NCI-H69 (cell line): ENCODE measurements at regions not wholly inside any gene's neighbourhood (a gene's known extent, or its start where the extent isn't known, plus 50 kb on each side); places are given as distances from the start of the nearest gene placed in this dataset.
"Not testable (repeated sequence)": the region's sequence is repeated elsewhere in the genome, so short reads cannot be mapped to it uniquely, and the experiment has no call there.

Experiments used
- DNase-seq: peaks from one replicate; lab custom pipeline; 2025; lab: John Stamatoyannopoulos, UW

GRCh38 chr5:167929841-167930240 is 361.6 kb upstream of the WWC1 start:
- no peak for DNase-seq

GRCh38 chr5:167934551-167934971 is 356.9 kb upstream of the WWC1 start:
- DNase-seq, result no peak

DNA sequence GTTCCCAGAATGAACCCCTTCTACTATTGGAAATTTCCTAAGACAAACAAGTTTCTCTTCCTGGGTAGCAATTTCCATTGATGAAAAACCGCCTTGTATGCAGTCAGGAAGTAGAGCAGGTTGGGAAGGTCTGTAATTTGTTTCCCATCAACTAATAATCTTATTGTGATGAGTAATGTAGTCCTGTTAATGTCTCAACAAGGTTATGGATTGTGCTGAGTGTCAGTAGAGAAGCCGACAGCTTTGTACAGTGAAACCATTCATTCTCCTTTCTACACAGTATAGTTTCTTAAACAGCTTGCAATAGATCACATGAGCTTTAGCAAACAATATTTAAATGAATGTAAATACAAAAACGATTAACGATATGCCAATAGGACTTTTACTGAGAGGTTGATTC is 355.4 kb upstream of the WWC1 start:
- DNase-seq, result peak; percentile 62

DNA sequence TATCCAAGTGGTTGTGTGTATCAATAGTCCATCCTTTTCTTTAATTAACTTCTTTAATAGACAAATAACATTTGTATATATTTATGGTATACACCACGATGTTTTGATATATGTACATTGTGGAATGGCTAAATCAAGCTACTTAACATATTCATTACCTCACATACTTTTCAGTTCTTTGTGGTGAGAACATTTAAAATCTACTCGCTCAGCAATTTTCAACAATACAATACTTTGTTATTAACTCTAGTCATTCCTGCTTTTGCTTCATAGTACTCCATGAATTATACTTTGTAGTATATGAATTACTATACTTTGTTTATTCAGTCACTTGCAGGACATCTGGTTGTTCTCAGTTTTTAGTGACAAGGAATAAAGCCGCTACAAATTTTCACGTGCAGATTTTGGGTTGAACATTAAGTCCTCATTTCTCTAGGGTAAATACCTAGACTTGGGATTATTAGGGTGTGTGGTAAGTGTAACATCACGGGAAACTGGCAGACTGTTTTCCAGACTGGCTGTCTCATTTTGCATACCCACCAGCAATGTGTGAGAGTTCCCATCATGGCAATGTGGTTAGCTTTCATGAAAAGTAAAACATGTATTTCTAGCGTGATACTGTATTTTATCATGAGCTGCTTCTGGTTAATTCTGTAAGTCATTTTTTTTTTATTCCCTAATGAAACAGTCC is 354.4 kb upstream of the WWC1 start:
- no peak for DNase-seq

GRCh38 chr5:167937635-167937998 is 353.8 kb upstream of the WWC1 start:
- no peak for DNase-seq

GRCh38 chr5:167939686-167940085 is 351.8 kb upstream of the WWC1 start:
- no peak for DNase-seq

DNA sequence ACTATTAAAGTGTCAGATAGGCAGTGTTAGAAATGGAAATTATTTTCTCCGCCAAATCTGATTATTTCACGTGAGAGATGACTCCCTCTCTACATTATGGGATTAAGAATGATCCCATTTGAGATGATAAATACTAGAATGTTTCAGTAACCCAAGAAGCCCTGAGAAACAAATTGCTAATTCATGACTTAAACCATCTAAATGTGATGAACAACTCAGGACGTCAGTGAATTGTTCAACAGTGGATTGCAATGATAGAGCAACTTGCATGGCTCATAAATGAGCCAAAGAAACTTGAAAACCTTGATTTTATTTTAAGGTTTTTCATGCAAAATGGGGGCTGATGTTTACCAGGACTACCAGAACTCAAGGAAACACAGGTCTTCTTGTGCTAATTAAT is 350.5 kb upstream of the WWC1 start:
- no peak for DNase-seq

- not testable (repeated sequence) for DNase-seq
Measured at GRCh38 chr5:167941556-167941955, 349.9 kb upstream of the WWC1 start.

- DNase-seq, result no peak
Measured at GRCh38 chr5:167943343-167943742, 348.1 kb upstream of the WWC1 start.

DNA sequence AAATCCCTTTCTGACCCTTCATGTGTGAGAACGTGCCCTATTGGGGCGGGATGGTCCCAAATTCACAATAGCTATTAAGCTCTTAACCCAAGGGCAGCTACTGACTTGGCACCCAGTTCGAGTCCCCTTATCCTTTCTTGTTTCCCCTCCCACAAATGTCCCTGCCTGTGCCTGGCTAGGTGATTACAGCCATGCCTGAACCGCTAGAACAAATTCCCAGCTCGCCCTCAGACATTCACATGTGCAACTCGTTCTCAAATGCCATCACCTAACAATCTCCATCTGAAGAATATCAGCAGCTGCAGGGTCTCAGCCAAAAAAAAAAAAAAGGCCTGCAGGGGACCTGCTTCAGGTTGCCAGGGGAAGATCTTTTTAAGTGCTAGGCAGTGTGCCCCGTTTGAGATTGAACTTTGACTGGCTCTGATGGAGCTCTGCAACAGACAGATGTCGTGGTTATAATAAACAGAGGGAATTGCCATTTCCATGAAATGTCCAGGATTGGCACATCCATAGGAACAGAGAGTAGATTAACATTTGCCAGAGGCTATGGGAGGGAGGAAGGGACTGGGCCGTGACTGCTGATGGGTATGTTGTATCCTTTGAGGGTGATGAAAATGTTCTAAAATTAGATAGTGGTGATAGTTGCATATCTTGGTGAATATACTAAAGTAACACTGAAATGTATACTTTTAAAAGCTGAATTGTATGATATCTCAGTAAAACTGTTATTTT is 347.2 kb upstream of the WWC1 start:
- no peak for DNase-seq

DNA sequence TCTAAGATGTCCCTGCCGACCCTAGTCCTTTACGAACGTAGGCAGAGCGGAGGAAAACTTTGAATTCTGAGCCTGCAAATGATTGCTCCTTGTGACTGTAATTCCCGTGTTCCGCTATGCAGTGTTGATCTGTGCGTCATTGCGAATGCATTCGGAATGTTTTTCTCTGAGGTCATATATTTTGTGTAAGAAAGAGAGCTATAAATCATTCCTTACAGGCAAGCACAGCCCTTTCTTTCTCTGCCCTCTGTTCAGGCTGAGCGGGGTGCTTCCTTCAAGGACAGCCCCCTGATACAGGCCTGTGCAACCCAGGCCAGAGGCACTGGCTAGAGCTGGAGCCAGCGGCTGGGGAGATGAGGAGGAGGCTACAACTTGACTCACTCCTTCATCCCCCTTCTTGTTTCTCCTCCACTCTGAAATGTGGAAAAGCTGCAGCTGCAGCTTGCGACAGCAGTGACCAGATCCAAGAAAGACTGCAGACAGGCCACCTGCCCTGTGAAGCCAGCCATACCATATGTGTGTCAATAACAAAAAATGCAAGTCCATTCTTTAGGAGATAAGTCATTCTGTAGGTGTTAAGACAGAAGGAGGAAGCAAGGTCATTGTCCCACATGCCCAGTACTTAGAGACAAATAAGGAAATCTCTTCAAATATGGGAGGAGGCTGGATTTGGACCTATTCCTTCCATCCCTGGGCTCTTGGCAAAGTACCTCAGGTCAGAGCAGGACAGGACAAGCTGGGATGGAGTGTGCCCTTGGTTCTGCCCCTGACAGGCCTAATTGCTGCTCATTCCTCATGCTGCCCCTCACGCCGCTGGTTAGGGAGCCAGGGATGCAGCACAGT is 345.7 kb upstream of the WWC1 start:
- no peak for DNase-seq

DNA sequence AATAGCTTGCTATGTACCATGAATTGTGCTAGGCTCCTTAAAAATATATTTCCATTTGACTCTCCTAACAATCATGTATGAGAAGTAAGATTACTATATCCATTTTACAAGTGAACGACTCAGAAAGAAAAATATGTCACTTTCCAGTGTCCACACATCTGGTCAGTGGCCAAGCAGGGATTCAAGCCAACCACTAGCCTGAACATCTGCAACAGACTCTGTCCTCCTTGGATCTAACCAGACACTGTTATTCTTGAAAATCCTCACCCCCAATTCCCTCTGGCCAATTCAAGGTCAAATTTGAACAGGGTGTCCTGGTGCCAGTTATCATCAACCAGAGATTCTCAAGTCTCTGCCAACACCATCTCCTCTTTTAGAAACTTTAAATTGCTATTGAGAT is 344.1 kb upstream of the WWC1 start:
- DNase-seq, result no peak

DNA sequence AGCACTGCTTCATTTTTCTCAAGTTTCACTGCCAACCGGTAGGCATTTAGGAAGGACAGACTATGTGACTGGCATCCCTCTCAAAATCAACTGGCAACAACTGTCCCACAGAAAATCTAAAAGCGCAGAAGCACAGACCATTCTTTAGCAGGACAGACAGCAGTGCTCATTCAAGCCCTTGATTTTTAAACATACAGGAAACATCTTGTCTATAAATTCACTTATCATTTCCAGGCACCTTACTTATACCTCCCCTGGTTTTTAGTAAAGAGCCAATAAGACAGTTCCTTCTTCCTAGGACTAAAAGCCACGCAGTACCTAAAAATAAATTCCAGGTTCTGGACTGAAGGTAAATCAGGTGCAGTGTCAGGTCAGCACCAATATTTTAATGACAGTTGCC is 343.2 kb upstream of the WWC1 start:
- DNase-seq, result no peak

GRCh38 chr5:167949435-167949834 is 342.0 kb upstream of the WWC1 start:
- no peak for DNase-seq

DNA sequence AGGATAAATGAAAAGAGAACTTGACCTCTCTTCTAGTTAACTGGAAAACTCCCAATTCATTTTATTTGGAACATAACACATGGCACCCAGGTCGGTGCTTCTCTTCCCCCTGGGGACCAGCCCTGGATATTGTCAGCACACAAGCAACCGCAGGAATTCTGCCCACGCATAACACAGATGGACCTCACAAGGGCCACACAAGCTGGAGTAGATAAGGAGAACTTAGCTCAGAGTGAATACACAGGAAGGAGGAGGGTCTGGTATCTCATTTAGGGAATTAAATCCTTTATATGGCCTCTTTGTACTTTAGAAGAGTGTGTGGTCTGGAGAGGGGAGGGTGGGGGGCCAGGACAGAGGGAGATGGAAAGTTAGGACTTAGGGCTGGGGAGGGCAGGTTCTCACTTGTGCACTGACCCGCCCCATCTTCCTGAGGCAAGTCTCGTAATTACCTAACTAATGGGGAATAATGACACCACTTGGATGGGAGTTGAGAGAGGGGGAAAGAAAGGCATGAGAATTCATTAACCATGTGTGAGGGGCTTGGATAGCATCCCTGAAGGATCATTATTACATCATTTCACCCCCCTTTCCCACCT is 341.2 kb upstream of the WWC1 start:
- peak; percentile 49 for DNase-seq

DNA sequence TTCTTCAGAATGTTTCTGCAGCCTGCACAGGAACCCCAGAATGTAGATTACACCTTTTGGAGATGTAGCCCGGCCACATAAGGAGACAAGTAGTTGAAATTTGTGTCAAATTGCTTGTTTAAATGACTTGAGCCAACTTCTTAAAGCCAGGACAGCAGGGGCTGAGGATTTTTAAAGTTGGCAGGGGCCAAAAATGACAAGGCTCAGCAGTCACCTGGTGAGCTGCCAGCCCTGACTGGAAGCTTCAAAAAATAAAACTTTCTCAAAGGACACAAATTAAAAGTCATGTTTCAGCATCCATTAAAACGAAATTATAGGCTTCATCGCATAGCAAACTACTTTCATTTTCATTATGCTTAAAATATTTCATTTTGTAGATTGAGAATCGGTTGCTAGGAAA is 340.3 kb upstream of the WWC1 start:
- no peak for DNase-seq

GRCh38 chr5:167952278-167952995 is 339.0 kb upstream of the WWC1 start:
- DNase-seq, result peak; percentile 88

DNA sequence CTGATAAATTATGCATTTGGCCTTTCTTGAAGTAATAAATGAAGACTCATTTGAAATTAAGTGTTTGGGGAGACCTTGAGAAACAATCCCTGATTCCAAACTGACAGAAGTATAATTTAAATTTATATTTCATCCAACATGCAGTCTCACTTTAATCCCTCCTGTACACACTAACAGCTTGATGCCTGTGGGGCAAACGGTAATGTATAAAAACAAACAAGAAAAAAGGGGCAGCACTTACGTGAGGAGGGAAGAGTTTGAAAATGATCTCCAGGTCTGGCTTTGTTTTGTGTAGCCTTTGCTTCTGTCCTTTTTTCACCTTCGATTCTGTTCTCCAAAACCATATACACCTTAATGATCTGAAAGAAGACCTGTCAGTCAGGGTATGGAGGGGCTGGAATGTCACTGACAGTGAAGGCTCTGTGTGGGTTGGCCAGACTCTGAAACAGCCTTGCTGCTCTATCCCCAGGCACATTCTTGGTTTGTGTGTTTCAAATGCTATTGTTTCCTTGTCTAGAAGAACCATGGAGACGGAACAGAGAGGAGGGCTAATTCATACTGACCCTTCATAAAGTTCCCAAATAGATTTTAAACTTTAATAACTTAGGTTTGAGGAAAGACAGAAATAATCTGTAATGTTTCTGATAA is 338.2 kb upstream of the WWC1 start:
- peak; percentile 92 for DNase-seq

DNA sequence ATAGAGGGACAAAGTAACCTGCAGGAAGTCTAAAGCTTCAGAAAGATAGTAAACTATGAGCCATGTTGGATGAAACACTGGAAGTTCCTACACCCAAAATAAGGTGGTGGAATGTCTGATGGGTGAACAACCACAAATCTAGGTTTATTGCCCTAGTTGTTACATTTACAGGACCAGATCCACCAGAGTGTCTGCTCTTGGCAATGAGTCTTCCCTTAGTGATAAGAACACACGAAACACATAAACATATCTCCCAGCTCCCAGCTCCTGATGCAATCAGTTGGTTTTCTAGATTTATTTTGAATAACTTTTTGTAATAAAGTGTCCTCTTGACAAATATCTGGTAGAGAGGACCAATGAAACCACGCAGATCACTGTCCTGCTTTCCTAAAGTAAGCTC is 329.7 kb upstream of the WWC1 start:
- DNase-seq, result no peak

DNA sequence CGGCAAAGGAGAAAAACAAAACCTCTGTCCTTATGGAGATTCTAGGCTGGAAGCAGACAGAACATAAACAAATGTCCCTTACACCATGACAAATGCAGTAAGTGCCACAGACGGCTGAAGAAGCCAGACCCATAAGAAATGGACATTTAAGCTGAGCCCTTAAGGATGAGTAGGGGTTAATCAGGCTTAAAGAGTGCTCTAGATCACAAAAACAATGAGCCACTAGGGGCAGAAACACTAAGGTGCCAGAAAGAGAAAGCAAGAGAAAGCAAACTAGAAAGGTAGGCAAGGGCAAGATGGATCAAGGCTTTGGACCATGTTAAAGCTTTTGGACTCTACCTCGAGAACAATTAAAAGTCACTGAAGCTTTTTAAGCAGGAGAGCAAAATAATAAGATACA is 326.9 kb upstream of the WWC1 start:
- DNase-seq, result peak; percentile 38

DNA sequence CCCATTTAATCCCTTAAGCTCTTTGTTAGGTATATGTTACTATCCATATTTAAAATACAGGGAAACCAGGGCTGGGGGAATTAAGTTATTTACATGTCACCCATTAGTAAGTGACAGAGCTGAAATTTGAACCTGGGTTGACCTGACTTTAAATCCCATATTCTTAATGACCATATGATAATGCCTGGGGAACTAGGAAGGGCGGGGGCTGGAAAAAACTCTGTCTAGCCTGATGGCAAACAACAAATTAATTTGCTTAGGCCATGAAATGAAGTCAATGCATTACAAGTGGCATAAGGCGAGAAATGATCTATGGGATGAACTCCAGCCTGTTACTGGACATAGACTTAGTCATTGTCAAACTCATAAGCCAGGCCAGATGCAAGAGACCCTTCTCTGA is 325.7 kb upstream of the WWC1 start:
- DNase-seq, result peak; percentile 35
